H1 (cell line): ENCODE measurements at regions not wholly inside any gene's neighbourhood (a gene's known extent, or its start where the extent isn't known, plus 50 kb on each side); places are given as distances from the start of the nearest gene placed in this dataset.

Experiments
- CHD7 ChIP-seq: fragments of 300-600 bp; sonication (generic); IDR thresholded peaks from 2 replicates; pipeline ENCODE4 v1.7.1; 2012; ENCODE audit warnings: low read length, moderate library complexity, mild to moderate bottlenecking, inconsistent platforms; ENCODE audit not compliant: insufficient replicate concordance
- HDAC2 ChIP-seq, 2 experiments: fragments of 300-600 bp in 1 of 2; sonication (generic) in 1 of 2; IDR thresholded peaks; 2 replicates each; pipeline ENCODE4 v1.6.1; 2011 to 2012; ENCODE audit warnings: low read depth in 2 of 2, low read length in 2 of 2, mild to moderate bottlenecking in 2 of 2, moderate library complexity in 2 of 2, borderline replicate concordance in 1 of 2, inconsistent platforms in 1 of 2
- JUND ChIP-seq: IDR thresholded peaks from 2 replicates; pipeline ENCODE4 v1.6.1; 2011; ENCODE audit warnings: mild to moderate bottlenecking, improper control_type of control experiment, low read length
- MAX ChIP-seq: IDR thresholded peaks from 2 replicates; pipeline ENCODE4 v1.6.1; 2012; ENCODE audit warnings: inconsistent platforms
- SIRT6 ChIP-seq: IDR thresholded peaks from one replicate; pipeline ENCODE4 v1.7.1; 2012; ENCODE audit warnings: low read length, inconsistent platforms
- YY1 ChIP-seq: IDR thresholded peaks from 2 replicates; pipeline ENCODE4 v1.6.1; 2011; ENCODE audit warnings: low read depth, mild to moderate bottlenecking, low read length

- no peak for TF ChIP-seq CHD7
- TF ChIP-seq YY1, result no peak
- TF ChIP-seq SIRT6, result no peak
- no peak for TF ChIP-seq JUND
- no peak for TF ChIP-seq MAX
- TF ChIP-seq HDAC2 (IDR thresholded peaks at IDR 0.05; ENCODE audit: borderline replicate concordance in 1 of 2, low read depth in 2 of 2, low read length in 2 of 2), result no peak
Measured at GRCh38 chr11:110862407-110862806, 150.2 kb upstream of the ARHGAP20 start (continued).
